Erythroblast (primary cell): ENCODE measurements at regions not wholly inside any gene's neighbourhood (a gene's known extent, or its start where the extent isn't known, plus 50 kb on each side); places are given as distances from the start of the nearest gene placed in this dataset.

Experiments
- GATA1 ChIP-seq: IDR thresholded peaks from 2 replicates; pipeline ENCODE4 v1.6.1; 2011; ENCODE audit warnings: low read depth, mild to moderate bottlenecking, control low read depth, low read length, moderate library complexity
- POLR2A ChIP-seq: IDR thresholded peaks from 2 replicates; pipeline ENCODE4 v1.6.1; 2011; ENCODE audit warnings: mild to moderate bottlenecking, low read length

- no peak for TF ChIP-seq POLR2A
- no peak for TF ChIP-seq GATA1
Observed at GRCh38 chr12:39061576-39061975, 156.2 kb upstream of the CPNE8 start.
